Fibroblast of lung (primary cell): ENCODE measurements at regions not wholly inside any gene's neighbourhood (a gene's known extent, or its start where the extent isn't known, plus 50 kb on each side); places are given as distances from the start of the nearest gene placed in this dataset.

Source experiments
- DNase-seq, 2 donors: peaks; one replicate each; pipeline versions ENCODE4 v3.0.0 to v3.0.0-alpha.2; 2010; ENCODE audit warnings: low read depth in 2 of 2
- H2AFZ ChIP-seq: 2 replicates; pipeline ENCODE4 v1.5.1; 2012; ENCODE audit warnings: low read length, control low read depth, inconsistent platforms
- H3K27ac ChIP-seq: 2 replicates; pipeline ENCODE4 v1.5.1; 2011; ENCODE audit warnings: low read length, control low read depth; ENCODE audit not compliant: insufficient read depth
- H3K27me3 ChIP-seq: 2 replicates; pipeline ENCODE4 v1.5.1; 2011; ENCODE audit warnings: mild to moderate bottlenecking, low read length; ENCODE audit not compliant: control insufficient read depth, insufficient read depth
- H3K36me3 ChIP-seq: 2 replicates; pipeline ENCODE4 v1.5.1; 2011; ENCODE audit warnings: low read length; ENCODE audit not compliant: control insufficient read depth, insufficient read depth
- H3K4me1 ChIP-seq: 2 replicates; pipeline ENCODE4 v1.5.1; 2011; ENCODE audit warnings: low read length; ENCODE audit not compliant: control insufficient read depth, insufficient read depth; ENCODE audit errors: extremely low read depth
- H3K4me2 ChIP-seq: 2 replicates; pipeline ENCODE4 v1.5.1; 2011; ENCODE audit warnings: low read length, control low read depth; ENCODE audit not compliant: insufficient read depth; ENCODE audit errors: extremely low read depth
- H3K4me3 ChIP-seq, 4 experiments: fragments of 200-600 bp in 1 of 4; sonication (generic) in 1 of 4; replicated peaks in 1 of 4; 2 replicates each; pipeline ENCODE4 v1.5.1; 2011 to 2016; ENCODE audit warnings: low read length in 4 of 4, low read depth in 3 of 4, mild to moderate bottlenecking in 3 of 4, control low read depth in 2 of 4, inconsistent platforms in 1 of 4, mixed read lengths in 1 of 4; ENCODE audit not compliant: insufficient read depth in 1 of 4; ENCODE audit errors: control extremely low read depth in 1 of 4
- H3K79me2 ChIP-seq: 2 replicates; pipeline ENCODE4 v1.5.1; 2012; ENCODE audit warnings: mild to moderate bottlenecking, low read length, inconsistent platforms; ENCODE audit not compliant: control insufficient read depth, insufficient read depth
- H3K9ac ChIP-seq: 2 replicates; pipeline ENCODE4 v1.5.1; 2011; ENCODE audit warnings: mild to moderate bottlenecking, low read length, control low read depth; ENCODE audit not compliant: insufficient read depth
- H3K9me3 ChIP-seq: 2 replicates; pipeline ENCODE4 v1.5.1; 2012; ENCODE audit warnings: low read depth, low read length; ENCODE audit not compliant: control insufficient read depth, insufficient read depth
- H4K20me1 ChIP-seq: 2 replicates; pipeline ENCODE4 v1.5.1; 2011; ENCODE audit warnings: low read length; ENCODE audit not compliant: control insufficient read depth, insufficient read depth; ENCODE audit errors: extremely low read depth
- EZH2 ChIP-seq: IDR thresholded peaks from 2 replicates; pipeline ENCODE4 v1.5.1; 2012; ENCODE audit warnings: low read length, control low read depth, mild to moderate bottlenecking; ENCODE audit errors: missing control alignments
- TF ChIP-seq, protein P1 (sequence below), 2 donors: IDR thresholded peaks in 1 of 2; conservative IDR thresholded peaks in 1 of 2; 1 replicate in 1 of 2; 2 replicates in 1 of 2; pipeline ENCODE4 v1.5.1; 2011 to 2012; ENCODE audit warnings: low read length in 2 of 2, control low read depth in 1 of 2, inconsistent platforms in 1 of 2, low read depth in 1 of 2, mild to moderate bottlenecking in 1 of 2

DNA sequence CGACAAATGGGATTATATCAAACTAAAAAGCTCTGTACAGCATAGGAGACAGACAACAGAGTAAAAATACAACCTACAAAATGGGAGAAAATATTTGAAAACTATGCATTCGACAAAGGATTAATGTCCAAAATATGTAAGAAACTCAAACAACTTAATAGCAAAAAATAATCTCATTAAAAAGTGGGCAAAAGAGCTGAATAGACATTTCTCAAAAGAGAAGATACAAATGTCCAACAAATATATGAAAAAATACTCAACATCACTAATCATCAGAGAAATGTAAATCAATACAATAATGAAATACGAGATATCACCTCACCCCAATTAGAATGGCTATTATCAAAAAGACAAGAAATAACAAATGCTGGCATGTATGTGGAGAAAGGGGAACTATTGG is 272.9 kb downstream of the KLHL13 start:
- Histone ChIP-seq H3K4me3 (no peak overlapping the region), H4K20me1 (no peaks in the 10 kb centered on the region), H3K4me2 (no peak overlapping the region), H3K79me2 (no peaks in the 10 kb centered on the region), H2AFZ (no peak overlapping the region), H3K27ac (no peak overlapping the region), H3K9me3 (no peaks in the 10 kb centered on the region), H3K27me3 (no peaks in the 10 kb centered on the region), H3K36me3 (no peaks in the 10 kb centered on the region), H3K4me1 (no peaks in the 10 kb centered on the region), H3K9ac (no peak overlapping the region)
- no peak for DNase-seq
- TF ChIP-seq EZH2 = no peak
- TF ChIP-seq, protein P1, sequence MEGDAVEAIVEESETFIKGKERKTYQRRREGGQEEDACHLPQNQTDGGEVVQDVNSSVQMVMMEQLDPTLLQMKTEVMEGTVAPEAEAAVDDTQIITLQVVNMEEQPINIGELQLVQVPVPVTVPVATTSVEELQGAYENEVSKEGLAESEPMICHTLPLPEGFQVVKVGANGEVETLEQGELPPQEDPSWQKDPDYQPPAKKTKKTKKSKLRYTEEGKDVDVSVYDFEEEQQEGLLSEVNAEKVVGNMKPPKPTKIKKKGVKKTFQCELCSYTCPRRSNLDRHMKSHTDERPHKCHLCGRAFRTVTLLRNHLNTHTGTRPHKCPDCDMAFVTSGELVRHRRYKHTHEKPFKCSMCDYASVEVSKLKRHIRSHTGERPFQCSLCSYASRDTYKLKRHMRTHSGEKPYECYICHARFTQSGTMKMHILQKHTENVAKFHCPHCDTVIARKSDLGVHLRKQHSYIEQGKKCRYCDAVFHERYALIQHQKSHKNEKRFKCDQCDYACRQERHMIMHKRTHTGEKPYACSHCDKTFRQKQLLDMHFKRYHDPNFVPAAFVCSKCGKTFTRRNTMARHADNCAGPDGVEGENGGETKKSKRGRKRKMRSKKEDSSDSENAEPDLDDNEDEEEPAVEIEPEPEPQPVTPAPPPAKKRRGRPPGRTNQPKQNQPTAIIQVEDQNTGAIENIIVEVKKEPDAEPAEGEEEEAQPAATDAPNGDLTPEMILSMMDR (conservative IDR thresholded peaks at IDR 0.05 in 1 of 2, IDR thresholded peaks at IDR 0.05 in 1 of 2; ENCODE audit: low read depth in 1 of 2, low read length in 2 of 2) = no peak

DNA sequence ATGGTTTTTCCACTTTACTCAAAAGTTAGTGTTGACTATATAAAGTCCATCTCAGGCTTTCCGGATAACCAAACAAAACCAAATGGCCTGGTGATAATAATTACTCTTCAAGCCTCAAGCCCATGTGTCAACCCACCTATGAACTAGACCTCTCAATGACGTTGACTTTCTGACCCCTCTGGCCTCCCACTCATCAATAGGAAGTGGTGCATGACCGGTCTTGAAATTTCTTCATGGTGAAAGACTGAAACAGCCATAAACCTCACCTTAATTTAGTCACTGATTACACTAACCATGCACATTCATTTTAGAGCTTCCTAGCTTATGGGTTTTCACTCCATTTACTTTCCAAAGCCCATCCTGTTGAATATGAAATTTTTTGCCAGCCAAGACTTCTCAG is 276.0 kb downstream of the KLHL13 start:
- no peak overlapping the region for H3K27ac ChIP-seq
- no peak for TF ChIP-seq EZH2
- TF ChIP-seq, protein P1 (conservative IDR thresholded peaks at IDR 0.05 in 1 of 2, IDR thresholded peaks at IDR 0.05 in 1 of 2; ENCODE audit: low read depth in 1 of 2, low read length in 2 of 2) = no peak

DNA sequence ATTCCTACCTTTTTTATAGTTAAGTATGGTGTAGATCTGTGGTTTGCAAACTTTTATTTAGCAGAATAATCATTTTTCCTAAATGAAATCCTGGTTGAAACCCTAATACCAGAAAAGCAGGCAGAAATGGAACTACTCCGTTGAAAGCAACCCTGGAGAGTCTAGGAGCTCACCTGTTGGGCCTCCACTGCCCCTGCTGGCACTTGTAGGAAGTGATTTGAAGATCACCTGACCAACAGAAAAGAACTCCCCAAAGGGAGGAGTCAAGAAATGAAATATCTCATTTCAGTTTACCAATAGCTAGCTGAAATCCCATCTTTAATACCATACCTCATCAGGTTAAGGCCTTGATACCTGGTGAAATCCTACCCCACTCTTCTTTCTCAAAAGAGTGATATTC is 277.1 kb downstream of the KLHL13 start:
- Histone ChIP-seq H3K4me2 (no peak overlapping the region), H3K9ac (no peak overlapping the region), H3K4me1 (no peaks in the 10 kb centered on the region), H3K9me3 (no peaks in the 10 kb centered on the region), H3K27me3 (no peaks in the 10 kb centered on the region), H4K20me1 (no peaks in the 10 kb centered on the region), H3K27ac (no peak overlapping the region), H3K36me3 (no peaks in the 10 kb centered on the region), H3K4me3 (no peak overlapping the region), H3K79me2 (no peaks in the 10 kb centered on the region), H2AFZ (no peak overlapping the region)
- no peak for DNase-seq
- TF ChIP-seq EZH2 = no peak
- TF ChIP-seq, protein P1 (conservative IDR thresholded peaks at IDR 0.05 in 1 of 2, IDR thresholded peaks at IDR 0.05 in 1 of 2; ENCODE audit: low read depth in 1 of 2, low read length in 2 of 2) = no peak

More for the DNA sequence above, 276.0 kb downstream of the KLHL13 start:
- no peak for DNase-seq
- no peaks in the 10 kb centered on the region for H4K20me1 ChIP-seq
- no peaks in the 10 kb centered on the region for H3K9me3 ChIP-seq
- no peak overlapping the region for H3K4me3 ChIP-seq
- no peaks in the 10 kb centered on the region for H3K36me3 ChIP-seq
- no peak overlapping the region for H3K4me2 ChIP-seq
- no peak overlapping the region for H3K9ac ChIP-seq
- H3K27me3 ChIP-seq = no peaks in the 10 kb centered on the region
- H3K79me2 ChIP-seq = no peaks in the 10 kb centered on the region
- H2AFZ ChIP-seq = no peak overlapping the region
- no peaks in the 10 kb centered on the region for H3K4me1 ChIP-seq
